Trophoblast cell (in vitro differentiated cells and primary cell): ENCODE measurements at regions not wholly inside any gene's neighbourhood (a gene's known extent, or its start where the extent isn't known, plus 50 kb on each side); places are given as distances from the start of the nearest gene placed in this dataset.

Source experiments
- DNase-seq, 2 donors: peaks; one replicate each; pipeline ENCODE4 v3.0.0-alpha.2; 2016
- H2AFZ ChIP-seq: 2 replicates; pipeline ENCODE4 v1.6.1; 2013; ENCODE audit warnings: low read length, moderate library complexity, mild to moderate bottlenecking; ENCODE audit not compliant: insufficient read depth, poor library complexity
- H2AK5ac ChIP-seq: 2 replicates; pipeline ENCODE4 v1.6.1; 2013; ENCODE audit warnings: mild to moderate bottlenecking, low read length
- H2BK120ac ChIP-seq: 2 replicates; pipeline ENCODE4 v1.6.1; 2013; ENCODE audit warnings: low read length, mild to moderate bottlenecking, moderate library complexity; ENCODE audit not compliant: insufficient read depth, poor library complexity
- H2BK12ac ChIP-seq: 2 replicates; pipeline ENCODE4 v1.6.1; 2013; ENCODE audit warnings: mild to moderate bottlenecking, low read length, moderate library complexity
- H2BK5ac ChIP-seq: 2 replicates; pipeline ENCODE4 v1.6.1; 2013; ENCODE audit warnings: low read length, low read depth, moderate library complexity, mild to moderate bottlenecking; ENCODE audit not compliant: poor library complexity
- H3K14ac ChIP-seq: 2 replicates; pipeline ENCODE4 v1.6.1; 2013; ENCODE audit warnings: mild to moderate bottlenecking, low read length
- H3K18ac ChIP-seq: 2 replicates; pipeline ENCODE4 v1.6.1; 2013; ENCODE audit warnings: mild to moderate bottlenecking, low read length
- H3K23ac ChIP-seq: 2 replicates; pipeline ENCODE4 v1.6.1; 2013; ENCODE audit warnings: low read length
- H3K27ac ChIP-seq: 2 replicates; pipeline ENCODE4 v1.5.1; 2013; ENCODE audit warnings: low read depth, mild to moderate bottlenecking, inconsistent platforms, low read length, moderate library complexity
- H3K27me3 ChIP-seq: 2 replicates; pipeline ENCODE4 v1.6.1; 2013; ENCODE audit warnings: inconsistent platforms, mild to moderate bottlenecking, low read length, moderate library complexity; ENCODE audit not compliant: insufficient read depth
- H3K36me3 ChIP-seq, 2 experiments: 1 replicate in 1 of 2; 2 replicates in 1 of 2; pipeline ENCODE4 v1.6.1; 2013; ENCODE audit warnings: low read length in 2 of 2, mild to moderate bottlenecking in 2 of 2, moderate library complexity in 1 of 2; ENCODE audit not compliant: insufficient read depth in 2 of 2, control insufficient read depth in 1 of 2
- H3K4ac ChIP-seq: 2 replicates; pipeline ENCODE4 v1.6.1; 2013; ENCODE audit warnings: low read depth, mild to moderate bottlenecking, low read length, moderate library complexity
- H3K4me1 ChIP-seq, 2 experiments: 1 replicate in 1 of 2; 2 replicates in 1 of 2; pipeline ENCODE4 v1.6.1; 2013; ENCODE audit warnings: low read length in 2 of 2, mild to moderate bottlenecking in 2 of 2, moderate library complexity in 1 of 2; ENCODE audit not compliant: insufficient read depth in 2 of 2, control insufficient read depth in 1 of 2
- H3K4me2 ChIP-seq: 2 replicates; pipeline ENCODE4 v1.6.1; 2013; ENCODE audit warnings: inconsistent platforms, mild to moderate bottlenecking, low read length, moderate library complexity
- H3K4me3 ChIP-seq: 2 replicates; pipeline ENCODE4 v1.5.1; 2013; ENCODE audit warnings: mild to moderate bottlenecking, low read depth, low read length, inconsistent platforms
- H3K79me1 ChIP-seq: one replicate; pipeline ENCODE4 v1.6.1; 2013; ENCODE audit warnings: low read length
- H3K79me2 ChIP-seq: 2 replicates; pipeline ENCODE4 v1.6.1; 2013; ENCODE audit warnings: low read length, mild to moderate bottlenecking; ENCODE audit not compliant: control insufficient read depth, insufficient read depth, poor library complexity
- H3K9ac ChIP-seq: 2 replicates; pipeline ENCODE4 v1.6.1; 2013; ENCODE audit warnings: mild to moderate bottlenecking, low read length
- H3K9me3 ChIP-seq: 2 replicates; pipeline ENCODE4 v1.6.1; 2013; ENCODE audit warnings: low read depth, mild to moderate bottlenecking, control low read depth, inconsistent platforms, low read length; ENCODE audit not compliant: insufficient read depth
- H4K12ac ChIP-seq: 2 replicates; pipeline ENCODE4 v1.6.1; 2013; ENCODE audit warnings: low read depth, mild to moderate bottlenecking, low read length, moderate library complexity
- H4K8ac ChIP-seq: 2 replicates; pipeline ENCODE4 v1.6.1; 2013; ENCODE audit warnings: low read depth, mild to moderate bottlenecking, low read length, moderate library complexity
- H4K91ac ChIP-seq: one replicate; pipeline ENCODE4 v1.6.1; 2013; ENCODE audit warnings: low read depth, mild to moderate bottlenecking, low read length, moderate library complexity
- WGBS: extraction: QIAGEN DNeasy Blood & Tissue Kit; methylation state at CpG from one replicate; pipeline ENCODE4 v1.1.7; 2013; ENCODE audit warnings: missing lambda C conversion rate; ENCODE audit not compliant: insufficient read length, insufficient coverage; ENCODE audit errors: extremely low coverage; 5-methylcytosine and 5-hydroxymethylcytosine counted together

- Histone ChIP-seq H4K8ac (no peak overlapping the region), H3K9ac (no peak overlapping the region), H4K12ac (no peak overlapping the region), H2AK5ac (no peak overlapping the region), H3K14ac (no peak overlapping the region), H3K4me1 (no peaks in the 10 kb centered on the region), H3K4me2 (no peak overlapping the region), H2BK120ac (no peak overlapping the region), H3K4me3 (no peak overlapping the region), H3K4ac (no peak overlapping the region), H4K91ac (no peak overlapping the region), H3K79me2 (no peaks in the 10 kb centered on the region), H3K9me3 (no peaks in the 10 kb centered on the region), H3K23ac (no peak overlapping the region), H3K18ac (no peak overlapping the region), H3K27ac (no peak overlapping the region), H3K36me3 (no peaks in the 10 kb centered on the region), H2AFZ (no peak overlapping the region), H3K79me1 (no peaks in the 10 kb centered on the region), H3K27me3 (no peaks in the 10 kb centered on the region), H2BK5ac (no peak overlapping the region), H2BK12ac (no peak overlapping the region)
- no CpG with 5 or more reads among the region's 8 CpGs for WGBS
- DNase-seq = no peak
Measured at GRCh38 chr9:4359016-4359415, 59.1 kb upstream of the GLIS3 start.

- Histone ChIP-seq H3K79me1 (no peaks in the 10 kb centered on the region), H3K23ac (no peak overlapping the region), H4K12ac (no peak overlapping the region), H3K4me1 (no peaks in the 10 kb centered on the region), H2BK5ac (no peak overlapping the region), H3K27me3 (no peaks in the 10 kb centered on the region), H2BK120ac (no peak overlapping the region), H4K91ac (no peak overlapping the region), H2AK5ac (no peak overlapping the region), H3K4ac (no peak overlapping the region), H3K4me2 (no peak overlapping the region), H3K79me2 (no peaks in the 10 kb centered on the region), H3K9me3 (no peaks in the 10 kb centered on the region), H3K4me3 (no peak overlapping the region), H3K14ac (no peak overlapping the region), H3K9ac (no peak overlapping the region), H2BK12ac (no peak overlapping the region), H2AFZ (no peak overlapping the region), H4K8ac (no peak overlapping the region), H3K27ac (no peak overlapping the region), H3K18ac (no peak overlapping the region), H3K36me3 (no peaks in the 10 kb centered on the region)
- no peak for DNase-seq
- WGBS = no CpG with 5 or more reads among the region's 3 CpGs
Measured at GRCh38 chr9:4357929-4358328, 58.1 kb upstream of the GLIS3 start.

- Histone ChIP-seq H2BK12ac (no peak overlapping the region), H4K12ac (no peak overlapping the region), H4K91ac (no peak overlapping the region), H3K4me1 (no peaks in the 10 kb centered on the region), H2BK120ac (no peak overlapping the region), H2AK5ac (no peak overlapping the region), H3K4me2 (no peak overlapping the region), H3K9me3 (no peaks in the 10 kb centered on the region), H3K27ac (no peak overlapping the region), H3K4ac (no peak overlapping the region), H3K36me3 (no peaks in the 10 kb centered on the region), H3K79me2 (no peaks in the 10 kb centered on the region), H4K8ac (no peak overlapping the region), H3K27me3 (no peaks in the 10 kb centered on the region), H2AFZ (no peak overlapping the region), H3K4me3 (no peak overlapping the region), H3K14ac (no peak overlapping the region), H3K18ac (no peak overlapping the region), H3K23ac (no peak overlapping the region), H3K79me1 (no peaks in the 10 kb centered on the region), H2BK5ac (no peak overlapping the region), H3K9ac (no peak overlapping the region)
- no CpG with 5 or more reads among the region's 2 CpGs for WGBS
- no peak for DNase-seq
Measured at GRCh38 chr9:4356306-4356705, 56.4 kb upstream of the GLIS3 start.

- Histone ChIP-seq H3K4ac (no peak overlapping the region), H4K91ac (no peak overlapping the region), H3K18ac (no peak overlapping the region), H3K4me3 (no peak overlapping the region), H3K9ac (no peak overlapping the region), H3K23ac (no peak overlapping the region), H3K79me2 (no peaks in the 10 kb centered on the region), H2BK5ac (no peak overlapping the region), H3K27ac (no peak overlapping the region), H3K4me1 (no peaks in the 10 kb centered on the region), H3K36me3 (no peaks in the 10 kb centered on the region), H4K8ac (no peak overlapping the region), H4K12ac (no peak overlapping the region), H2AFZ (no peak overlapping the region), H3K79me1 (no peaks in the 10 kb centered on the region), H3K4me2 (no peak overlapping the region), H3K27me3 (no peaks in the 10 kb centered on the region), H3K14ac (no peak overlapping the region), H2AK5ac (no peak overlapping the region), H2BK120ac (no peak overlapping the region), H3K9me3 (no peaks in the 10 kb centered on the region), H2BK12ac (no peak overlapping the region)
- WGBS = no CpG with 5 or more reads among the region's 3 CpGs
- no peak for DNase-seq
Measured at GRCh38 chr9:4353236-4353635, 53.4 kb upstream of the GLIS3 start.
